WTC11 (cell line): ENCODE measurements at regions not wholly inside any gene's neighbourhood (a gene's known extent, or its start where the extent isn't known, plus 50 kb on each side); places are given as distances from the start of the nearest gene placed in this dataset.

ENCODE experiments used
- ATAC-seq: fragments of 200-7000 bp; cut with Tn5 transposase; 2 replicates; pipeline ENCODE4 v1.10.0; 2021; ENCODE audit warnings: mild to moderate bottlenecking, moderate library complexity
- CTCF ChIA-PET: fragments of 300-600 bp; sonication (Branson Sonifier 250); formaldehyde crosslinking; loops from one replicate; lab custom pipeline; 2021; ENCODE audit warnings: antibody characterized with exemption; lab: Charles Lee
- POLR2A ChIA-PET: fragments of 350-600 bp; sonication (Branson Sonifier 250); formaldehyde crosslinking; loops from one replicate; lab custom pipeline; 2021; ENCODE audit warnings: antibody characterized with exemption; lab: Charles Lee
- DNase-seq: peaks from one replicate; pipeline ENCODE4 v3.0.0; 2021; ENCODE audit warnings: low spot score
- H3K27ac Mint-ChIP-seq: 2 replicates; pipeline ENCODE4 v1.8.0; 2021; ENCODE audit warnings: mixed read lengths
- H3K27me3 Mint-ChIP-seq: 2 replicates; pipeline ENCODE4 v1.8.0; 2021; ENCODE audit warnings: low read depth, mild to moderate bottlenecking, moderate library complexity, mixed read lengths
- H3K36me3 Mint-ChIP-seq: 2 replicates; pipeline ENCODE4 v1.8.0; 2021; ENCODE audit warnings: mixed read lengths
- H3K4me1 Mint-ChIP-seq: 2 replicates; pipeline ENCODE4 v1.8.0; 2022; ENCODE audit warnings: mixed read lengths
- H3K4me3 Mint-ChIP-seq: 2 replicates; pipeline ENCODE4 v1.8.0; 2021; ENCODE audit warnings: mild to moderate bottlenecking, moderate library complexity, mixed read lengths
- H3K9me3 Mint-ChIP-seq: 2 replicates; pipeline ENCODE4 v1.8.0; 2021; ENCODE audit warnings: mixed read lengths
- GABPB1 ChIP-seq: sonication (generic); formaldehyde crosslinking; IDR thresholded peaks from 2 replicates; pipeline ENCODE4 v1.8.1; 2023; ENCODE audit warnings: mild to moderate bottlenecking, missing genetic modification reagents
- KAT7 ChIP-seq: sonication (generic); formaldehyde crosslinking; IDR thresholded peaks from 2 replicates; pipeline ENCODE4 v1.8.1; 2023; ENCODE audit warnings: missing genetic modification reagents, mild to moderate bottlenecking, borderline replicate concordance
- NFATC4 ChIP-seq: fragments of 250-450 bp; sonication (Bioruptor Pico); IDR thresholded peaks from 2 replicates; pipeline ENCODE4 v1.9.0; 2021; ENCODE audit warnings: mild to moderate bottlenecking
- NFYB ChIP-seq: sonication (generic); formaldehyde crosslinking; conservative IDR thresholded peaks from 2 replicates; pipeline ENCODE4 v1.8.0; 2022; ENCODE audit warnings: low read depth, missing genetic modification reagents
- NR2C2 ChIP-seq: sonication (generic); formaldehyde crosslinking; IDR thresholded peaks from 2 replicates; pipeline ENCODE4 v1.8.0; 2022; ENCODE audit warnings: mild to moderate bottlenecking, missing genetic modification reagents
- OVOL2 ChIP-seq: fragments of 250-450 bp; sonication (Bioruptor Pico); IDR thresholded peaks from 2 replicates; pipeline ENCODE4 v1.9.0; 2021; ENCODE audit warnings: mild to moderate bottlenecking, borderline replicate concordance
- SMAD4 ChIP-seq: sonication (generic); formaldehyde crosslinking; IDR thresholded peaks from 2 replicates; pipeline ENCODE4 v1.8.0; 2022; ENCODE audit warnings: mild to moderate bottlenecking, missing genetic modification reagents
- TEAD1 ChIP-seq: sonication (generic); formaldehyde crosslinking; IDR thresholded peaks from 2 replicates; pipeline ENCODE4 v1.8.0; 2022; ENCODE audit warnings: mild to moderate bottlenecking, missing genetic modification reagents
- ZNF317 ChIP-seq: sonication (generic); formaldehyde crosslinking; IDR thresholded peaks from 2 replicates; pipeline ENCODE4 v1.8.1; 2023; ENCODE audit warnings: low read depth, mild to moderate bottlenecking, moderate library complexity, missing genetic modification reagents, borderline replicate concordance
- TF ChIP-seq, protein P1 (sequence below): sonication (generic); formaldehyde crosslinking; IDR thresholded peaks from 2 replicates; pipeline ENCODE4 v1.8.1; 2023; ENCODE audit warnings: mild to moderate bottlenecking, missing genetic modification reagents, moderate library complexity
- TF ChIP-seq, protein P2 (sequence below): sonication (generic); formaldehyde crosslinking; IDR thresholded peaks from 2 replicates; pipeline ENCODE4 v1.8.0; 2023; ENCODE audit warnings: missing genetic modification reagents, mild to moderate bottlenecking, borderline replicate concordance
- TF ChIP-seq, protein P3 (sequence below): sonication (generic); formaldehyde crosslinking; IDR thresholded peaks from 2 replicates; pipeline ENCODE4 v1.8.1; 2023; ENCODE audit warnings: mild to moderate bottlenecking, missing genetic modification reagents
- TF ChIP-seq, protein P4 (sequence below): sonication (generic); formaldehyde crosslinking; IDR thresholded peaks from 2 replicates; pipeline ENCODE4 v1.8.1; 2022; ENCODE audit warnings: mild to moderate bottlenecking, moderate library complexity, missing genetic modification reagents
- TF ChIP-seq, protein P5 (sequence below): sonication (generic); formaldehyde crosslinking; IDR thresholded peaks from 2 replicates; pipeline ENCODE4 v1.8.0; 2022; ENCODE audit warnings: mild to moderate bottlenecking, missing genetic modification reagents
- TF ChIP-seq, protein P6 (sequence below): sonication (generic); formaldehyde crosslinking; IDR thresholded peaks from 2 replicates; pipeline ENCODE4 v1.8.1; 2022; ENCODE audit warnings: low read depth, mild to moderate bottlenecking, moderate library complexity, missing genetic modification reagents, borderline replicate concordance
- TF ChIP-seq, protein P7 (sequence below): fragments of 250-450 bp; sonication (Bioruptor Pico); IDR thresholded peaks from 2 replicates; pipeline ENCODE4 v2.1.2; 2022; ENCODE audit warnings: mild to moderate bottlenecking, moderate library complexity
- TF ChIP-seq, protein P8 (sequence below): sonication (generic); formaldehyde crosslinking; IDR thresholded peaks from 2 replicates; pipeline ENCODE4 v1.8.0; 2023; ENCODE audit warnings: missing genetic modification reagents

DNA sequence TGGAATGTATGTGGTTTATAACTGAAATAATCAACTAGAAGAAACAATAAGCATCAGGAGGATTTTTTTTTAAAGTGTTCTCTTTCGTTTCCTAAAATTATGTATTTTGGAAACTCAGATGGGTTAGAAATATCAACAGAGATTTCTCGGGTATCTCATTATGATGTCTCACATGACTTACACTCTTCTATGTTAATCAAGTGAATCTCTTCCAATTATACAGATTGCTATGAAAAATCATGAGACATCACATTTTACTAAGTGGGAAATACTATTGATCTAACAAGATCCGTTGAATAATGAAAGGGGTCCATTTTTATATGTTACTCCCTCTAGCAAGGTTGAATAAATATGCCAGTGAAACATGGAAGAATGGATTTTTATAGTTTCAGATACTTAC, 54.7 kb upstream of the NRIP1 start:
- TF ChIP-seq NR2C2 (CRISPR knock-in tag) = no peak
- TF ChIP-seq, protein P1, sequence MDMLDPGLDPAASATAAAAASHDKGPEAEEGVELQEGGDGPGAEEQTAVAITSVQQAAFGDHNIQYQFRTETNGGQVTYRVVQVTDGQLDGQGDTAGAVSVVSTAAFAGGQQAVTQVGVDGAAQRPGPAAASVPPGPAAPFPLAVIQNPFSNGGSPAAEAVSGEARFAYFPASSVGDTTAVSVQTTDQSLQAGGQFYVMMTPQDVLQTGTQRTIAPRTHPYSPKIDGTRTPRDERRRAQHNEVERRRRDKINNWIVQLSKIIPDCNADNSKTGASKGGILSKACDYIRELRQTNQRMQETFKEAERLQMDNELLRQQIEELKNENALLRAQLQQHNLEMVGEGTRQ (CRISPR knock-in tag) = no peak
- TF ChIP-seq, protein P2, sequence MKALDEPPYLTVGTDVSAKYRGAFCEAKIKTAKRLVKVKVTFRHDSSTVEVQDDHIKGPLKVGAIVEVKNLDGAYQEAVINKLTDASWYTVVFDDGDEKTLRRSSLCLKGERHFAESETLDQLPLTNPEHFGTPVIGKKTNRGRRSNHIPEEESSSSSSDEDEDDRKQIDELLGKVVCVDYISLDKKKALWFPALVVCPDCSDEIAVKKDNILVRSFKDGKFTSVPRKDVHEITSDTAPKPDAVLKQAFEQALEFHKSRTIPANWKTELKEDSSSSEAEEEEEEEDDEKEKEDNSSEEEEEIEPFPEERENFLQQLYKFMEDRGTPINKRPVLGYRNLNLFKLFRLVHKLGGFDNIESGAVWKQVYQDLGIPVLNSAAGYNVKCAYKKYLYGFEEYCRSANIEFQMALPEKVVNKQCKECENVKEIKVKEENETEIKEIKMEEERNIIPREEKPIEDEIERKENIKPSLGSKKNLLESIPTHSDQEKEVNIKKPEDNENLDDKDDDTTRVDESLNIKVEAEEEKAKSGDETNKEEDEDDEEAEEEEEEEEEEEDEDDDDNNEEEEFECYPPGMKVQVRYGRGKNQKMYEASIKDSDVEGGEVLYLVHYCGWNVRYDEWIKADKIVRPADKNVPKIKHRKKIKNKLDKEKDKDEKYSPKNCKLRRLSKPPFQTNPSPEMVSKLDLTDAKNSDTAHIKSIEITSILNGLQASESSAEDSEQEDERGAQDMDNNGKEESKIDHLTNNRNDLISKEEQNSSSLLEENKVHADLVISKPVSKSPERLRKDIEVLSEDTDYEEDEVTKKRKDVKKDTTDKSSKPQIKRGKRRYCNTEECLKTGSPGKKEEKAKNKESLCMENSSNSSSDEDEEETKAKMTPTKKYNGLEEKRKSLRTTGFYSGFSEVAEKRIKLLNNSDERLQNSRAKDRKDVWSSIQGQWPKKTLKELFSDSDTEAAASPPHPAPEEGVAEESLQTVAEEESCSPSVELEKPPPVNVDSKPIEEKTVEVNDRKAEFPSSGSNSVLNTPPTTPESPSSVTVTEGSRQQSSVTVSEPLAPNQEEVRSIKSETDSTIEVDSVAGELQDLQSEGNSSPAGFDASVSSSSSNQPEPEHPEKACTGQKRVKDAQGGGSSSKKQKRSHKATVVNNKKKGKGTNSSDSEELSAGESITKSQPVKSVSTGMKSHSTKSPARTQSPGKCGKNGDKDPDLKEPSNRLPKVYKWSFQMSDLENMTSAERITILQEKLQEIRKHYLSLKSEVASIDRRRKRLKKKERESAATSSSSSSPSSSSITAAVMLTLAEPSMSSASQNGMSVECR (CRISPR knock-in tag) = no peak
- TF ChIP-seq, protein P3, sequence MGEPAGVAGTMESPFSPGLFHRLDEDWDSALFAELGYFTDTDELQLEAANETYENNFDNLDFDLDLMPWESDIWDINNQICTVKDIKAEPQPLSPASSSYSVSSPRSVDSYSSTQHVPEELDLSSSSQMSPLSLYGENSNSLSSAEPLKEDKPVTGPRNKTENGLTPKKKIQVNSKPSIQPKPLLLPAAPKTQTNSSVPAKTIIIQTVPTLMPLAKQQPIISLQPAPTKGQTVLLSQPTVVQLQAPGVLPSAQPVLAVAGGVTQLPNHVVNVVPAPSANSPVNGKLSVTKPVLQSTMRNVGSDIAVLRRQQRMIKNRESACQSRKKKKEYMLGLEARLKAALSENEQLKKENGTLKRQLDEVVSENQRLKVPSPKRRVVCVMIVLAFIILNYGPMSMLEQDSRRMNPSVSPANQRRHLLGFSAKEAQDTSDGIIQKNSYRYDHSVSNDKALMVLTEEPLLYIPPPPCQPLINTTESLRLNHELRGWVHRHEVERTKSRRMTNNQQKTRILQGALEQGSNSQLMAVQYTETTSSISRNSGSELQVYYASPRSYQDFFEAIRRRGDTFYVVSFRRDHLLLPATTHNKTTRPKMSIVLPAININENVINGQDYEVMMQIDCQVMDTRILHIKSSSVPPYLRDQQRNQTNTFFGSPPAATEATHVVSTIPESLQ = no peak
- no peak for TF ChIP-seq SMAD4 (CRISPR knock-in tag)
- TF ChIP-seq TEAD1 (CRISPR knock-in tag) = no peak
- TF ChIP-seq ZNF317 (CRISPR knock-in tag) = no peak
- TF ChIP-seq GABPB1 (CRISPR knock-in tag) = no peak
- TF ChIP-seq, protein P4, sequence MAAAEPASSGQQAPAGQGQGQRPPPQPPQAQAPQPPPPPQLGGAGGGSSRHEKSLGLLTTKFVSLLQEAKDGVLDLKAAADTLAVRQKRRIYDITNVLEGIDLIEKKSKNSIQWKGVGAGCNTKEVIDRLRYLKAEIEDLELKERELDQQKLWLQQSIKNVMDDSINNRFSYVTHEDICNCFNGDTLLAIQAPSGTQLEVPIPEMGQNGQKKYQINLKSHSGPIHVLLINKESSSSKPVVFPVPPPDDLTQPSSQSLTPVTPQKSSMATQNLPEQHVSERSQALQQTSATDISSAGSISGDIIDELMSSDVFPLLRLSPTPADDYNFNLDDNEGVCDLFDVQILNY (CRISPR knock-in tag) = no peak
- TF ChIP-seq OVOL2 = no peak
- TF ChIP-seq, protein P5, sequence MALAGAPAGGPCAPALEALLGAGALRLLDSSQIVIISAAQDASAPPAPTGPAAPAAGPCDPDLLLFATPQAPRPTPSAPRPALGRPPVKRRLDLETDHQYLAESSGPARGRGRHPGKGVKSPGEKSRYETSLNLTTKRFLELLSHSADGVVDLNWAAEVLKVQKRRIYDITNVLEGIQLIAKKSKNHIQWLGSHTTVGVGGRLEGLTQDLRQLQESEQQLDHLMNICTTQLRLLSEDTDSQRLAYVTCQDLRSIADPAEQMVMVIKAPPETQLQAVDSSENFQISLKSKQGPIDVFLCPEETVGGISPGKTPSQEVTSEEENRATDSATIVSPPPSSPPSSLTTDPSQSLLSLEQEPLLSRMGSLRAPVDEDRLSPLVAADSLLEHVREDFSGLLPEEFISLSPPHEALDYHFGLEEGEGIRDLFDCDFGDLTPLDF (CRISPR knock-in tag) = no peak
- POLR2A ChIA-PET = no interaction called here
- Mint-ChIP-seq H3K27me3 (no peaks in the 10 kb centered on the region), H3K9me3 (no peaks in the 10 kb centered on the region), H3K36me3 (no peaks in the 10 kb centered on the region), H3K27ac (no peak overlapping the region), H3K4me3 (no peak overlapping the region), H3K4me1 (peaks cover 26% of the 10 kb centered on the region)
- no peak for ATAC-seq
- no peak for DNase-seq
- CTCF ChIA-PET = no interaction called here

DNA sequence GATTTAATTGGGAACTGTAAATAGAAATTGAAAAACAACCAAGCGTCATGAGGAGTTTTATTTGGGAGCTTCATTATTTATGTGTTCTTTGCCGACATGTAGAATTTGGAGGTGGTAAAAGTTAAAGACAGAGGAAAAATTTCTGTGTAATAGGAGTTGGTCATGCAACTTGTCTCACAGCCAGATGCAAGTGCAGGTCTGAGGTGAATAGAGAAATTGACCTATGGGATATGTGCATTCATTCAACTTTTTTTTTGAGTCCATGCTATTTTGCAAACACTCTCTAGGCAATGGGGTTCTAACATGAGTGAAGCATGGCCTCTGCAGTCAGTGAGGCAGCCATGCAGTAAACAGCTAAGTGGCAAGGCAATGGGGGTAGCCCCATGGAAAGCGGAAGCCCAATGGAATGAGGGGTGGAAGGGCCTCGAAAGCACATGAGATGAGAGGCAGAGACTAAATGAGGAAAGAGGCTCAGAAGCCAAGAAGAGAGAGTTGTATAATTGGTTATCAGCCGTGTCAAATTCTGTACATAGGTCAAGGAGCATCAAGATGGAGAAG, 56.4 kb upstream of the NRIP1 start:
- ATAC-seq (peak; percentile 47), DNase-seq (no peak)
- Mint-ChIP-seq H3K27me3 (no peaks in the 10 kb centered on the region), H3K27ac (peak overlapping the region; percentile 61), H3K36me3 (no peaks in the 10 kb centered on the region), H3K9me3 (no peaks in the 10 kb centered on the region), H3K4me3 (no peak overlapping the region), H3K4me1 (peaks cover 30% of the 10 kb centered on the region)
- ChIA-PET POLR2A (interaction anchor here (1.2 kb wide), 1 partner anchor 17 kb away, joined by 4 read pairs; no protein-coding TSS in a partner anchor), CTCF (no interaction called here)
- TF ChIP-seq KAT7 = no peak
- TF ChIP-seq, protein P6, sequence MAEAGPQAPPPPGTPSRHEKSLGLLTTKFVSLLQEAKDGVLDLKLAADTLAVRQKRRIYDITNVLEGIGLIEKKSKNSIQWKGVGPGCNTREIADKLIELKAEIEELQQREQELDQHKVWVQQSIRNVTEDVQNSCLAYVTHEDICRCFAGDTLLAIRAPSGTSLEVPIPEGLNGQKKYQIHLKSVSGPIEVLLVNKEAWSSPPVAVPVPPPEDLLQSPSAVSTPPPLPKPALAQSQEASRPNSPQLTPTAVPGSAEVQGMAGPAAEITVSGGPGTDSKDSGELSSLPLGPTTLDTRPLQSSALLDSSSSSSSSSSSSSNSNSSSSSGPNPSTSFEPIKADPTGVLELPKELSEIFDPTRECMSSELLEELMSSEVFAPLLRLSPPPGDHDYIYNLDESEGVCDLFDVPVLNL (CRISPR knock-in tag) = no peak
- no peak for TF ChIP-seq GABPB1 (CRISPR knock-in tag)
- TF ChIP-seq NFATC4 (CRISPR knock-in tag) = no peak
- TF ChIP-seq NFYB (CRISPR knock-in tag) = no peak
- TF ChIP-seq, protein P7, sequence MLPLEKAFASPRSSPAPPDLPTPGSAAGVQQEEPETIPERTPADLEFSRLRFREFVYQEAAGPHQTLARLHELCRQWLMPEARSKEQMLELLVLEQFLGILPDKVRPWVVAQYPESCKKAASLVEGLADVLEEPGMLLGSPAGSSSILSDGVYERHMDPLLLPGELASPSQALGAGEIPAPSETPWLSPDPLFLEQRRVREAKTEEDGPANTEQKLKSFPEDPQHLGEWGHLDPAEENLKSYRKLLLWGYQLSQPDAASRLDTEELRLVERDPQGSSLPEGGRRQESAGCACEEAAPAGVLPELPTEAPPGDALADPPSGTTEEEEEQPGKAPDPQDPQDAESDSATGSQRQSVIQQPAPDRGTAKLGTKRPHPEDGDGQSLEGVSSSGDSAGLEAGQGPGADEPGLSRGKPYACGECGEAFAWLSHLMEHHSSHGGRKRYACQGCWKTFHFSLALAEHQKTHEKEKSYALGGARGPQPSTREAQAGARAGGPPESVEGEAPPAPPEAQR (CRISPR knock-in tag) = no peak
- TF ChIP-seq, protein P8, sequence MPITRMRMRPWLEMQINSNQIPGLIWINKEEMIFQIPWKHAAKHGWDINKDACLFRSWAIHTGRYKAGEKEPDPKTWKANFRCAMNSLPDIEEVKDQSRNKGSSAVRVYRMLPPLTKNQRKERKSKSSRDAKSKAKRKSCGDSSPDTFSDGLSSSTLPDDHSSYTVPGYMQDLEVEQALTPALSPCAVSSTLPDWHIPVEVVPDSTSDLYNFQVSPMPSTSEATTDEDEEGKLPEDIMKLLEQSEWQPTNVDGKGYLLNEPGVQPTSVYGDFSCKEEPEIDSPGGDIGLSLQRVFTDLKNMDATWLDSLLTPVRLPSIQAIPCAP (CRISPR knock-in tag) = no peak
